Loucy (cell line): ENCODE measurements at regions not wholly inside any gene's neighbourhood (a gene's known extent, or its start where the extent isn't known, plus 50 kb on each side); places are given as distances from the start of the nearest gene placed in this dataset.

Experiments
- EZH2phosphoT487 ChIP-seq: fragments of 200-600 bp; IDR thresholded peaks from 2 replicates; pipeline ENCODE4 v1.6.1; 2018; ENCODE audit warnings: antibody characterized with exemption, mild to moderate bottlenecking, moderate library complexity, borderline replicate concordance
- TF ChIP-seq, protein P1 (sequence below): fragments of 200-600 bp; sonication (generic); conservative IDR thresholded peaks from 2 replicates; pipeline ENCODE4 v1.5.1; 2014; ENCODE audit warnings: mild to moderate bottlenecking, antibody characterized with exemption, low read length

- TF ChIP-seq, protein P1, sequence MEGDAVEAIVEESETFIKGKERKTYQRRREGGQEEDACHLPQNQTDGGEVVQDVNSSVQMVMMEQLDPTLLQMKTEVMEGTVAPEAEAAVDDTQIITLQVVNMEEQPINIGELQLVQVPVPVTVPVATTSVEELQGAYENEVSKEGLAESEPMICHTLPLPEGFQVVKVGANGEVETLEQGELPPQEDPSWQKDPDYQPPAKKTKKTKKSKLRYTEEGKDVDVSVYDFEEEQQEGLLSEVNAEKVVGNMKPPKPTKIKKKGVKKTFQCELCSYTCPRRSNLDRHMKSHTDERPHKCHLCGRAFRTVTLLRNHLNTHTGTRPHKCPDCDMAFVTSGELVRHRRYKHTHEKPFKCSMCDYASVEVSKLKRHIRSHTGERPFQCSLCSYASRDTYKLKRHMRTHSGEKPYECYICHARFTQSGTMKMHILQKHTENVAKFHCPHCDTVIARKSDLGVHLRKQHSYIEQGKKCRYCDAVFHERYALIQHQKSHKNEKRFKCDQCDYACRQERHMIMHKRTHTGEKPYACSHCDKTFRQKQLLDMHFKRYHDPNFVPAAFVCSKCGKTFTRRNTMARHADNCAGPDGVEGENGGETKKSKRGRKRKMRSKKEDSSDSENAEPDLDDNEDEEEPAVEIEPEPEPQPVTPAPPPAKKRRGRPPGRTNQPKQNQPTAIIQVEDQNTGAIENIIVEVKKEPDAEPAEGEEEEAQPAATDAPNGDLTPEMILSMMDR = no peak
- no peak for TF ChIP-seq EZH2phosphoT487
Measured at GRCh38 chr10:131404886-131405285, 93.4 kb upstream of the TCERG1L start.
